NCI-H2107 (cell line): ENCODE measurements at regions not wholly inside any gene's neighbourhood (a gene's known extent, or its start where the extent isn't known, plus 50 kb on each side); places are given as distances from the start of the nearest gene placed in this dataset.
"Not testable (repeated sequence)": the region's sequence is repeated elsewhere in the genome, so short reads cannot be mapped to it uniquely, and the experiment has no call there.

ENCODE experiments used
- DNase-seq: peaks from one replicate; lab custom pipeline; 2025; lab: John Stamatoyannopoulos, UW

DNA sequence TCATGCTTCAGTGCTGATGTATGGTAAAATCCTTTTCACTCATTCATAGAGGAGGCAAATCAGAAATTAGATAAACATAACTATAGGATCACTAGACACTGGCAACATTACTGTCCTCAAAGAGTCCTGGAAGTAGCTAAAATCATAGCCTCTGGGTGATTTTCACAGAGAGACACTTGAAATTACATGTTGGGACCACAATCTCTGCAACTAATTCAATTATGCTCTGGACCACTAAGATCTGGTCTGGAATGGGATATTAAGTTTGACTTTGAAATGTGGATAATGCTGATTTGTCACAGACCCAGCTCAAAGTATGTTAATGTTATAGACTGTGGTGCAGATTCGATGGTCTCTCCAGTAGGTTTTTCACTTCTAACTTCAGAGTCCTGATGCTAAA, 214.6 kb upstream of the CCNH start:
- DNase-seq, result no peak

DNA sequence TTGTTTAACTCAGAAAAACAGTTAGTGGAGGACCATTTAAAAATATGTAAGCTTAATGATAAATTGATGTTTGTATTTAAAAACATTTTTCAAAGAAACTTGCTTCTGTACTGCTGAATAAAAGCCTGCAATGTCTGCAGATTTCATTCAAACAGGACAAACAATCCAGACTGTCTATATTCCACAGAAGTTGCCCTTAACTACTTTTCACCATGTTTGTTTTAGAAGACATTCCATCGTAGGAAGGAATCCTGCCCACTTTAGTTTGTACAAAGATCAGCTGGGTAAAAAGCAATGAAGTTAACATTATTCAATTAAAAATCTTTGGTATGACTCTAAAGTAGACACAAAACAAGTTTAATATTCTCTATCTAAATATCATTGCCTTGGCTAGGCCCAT, 195.7 kb upstream of the CCNH start:
- no peak for DNase-seq

DNA sequence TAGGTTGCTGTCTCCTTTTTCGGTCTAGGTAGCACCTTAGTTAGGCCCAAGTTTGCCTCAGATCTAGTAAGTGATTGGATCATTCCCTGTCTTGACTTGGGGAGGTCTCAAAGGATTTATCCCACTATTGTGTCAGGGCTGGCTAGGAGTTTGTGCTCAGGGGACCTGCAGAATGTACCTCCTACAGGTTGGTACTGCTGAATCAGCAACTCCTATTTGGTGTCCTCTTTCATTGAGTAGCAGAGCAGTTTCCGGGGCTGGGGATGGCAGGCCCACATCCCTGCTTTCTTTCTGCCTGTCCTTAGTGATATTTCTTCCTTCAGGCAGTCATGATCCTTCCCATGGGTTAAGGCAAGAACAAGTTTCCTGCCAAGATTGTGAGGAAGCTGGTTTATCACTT, 192.9 kb upstream of the CCNH start:
- no peak for DNase-seq

DNA sequence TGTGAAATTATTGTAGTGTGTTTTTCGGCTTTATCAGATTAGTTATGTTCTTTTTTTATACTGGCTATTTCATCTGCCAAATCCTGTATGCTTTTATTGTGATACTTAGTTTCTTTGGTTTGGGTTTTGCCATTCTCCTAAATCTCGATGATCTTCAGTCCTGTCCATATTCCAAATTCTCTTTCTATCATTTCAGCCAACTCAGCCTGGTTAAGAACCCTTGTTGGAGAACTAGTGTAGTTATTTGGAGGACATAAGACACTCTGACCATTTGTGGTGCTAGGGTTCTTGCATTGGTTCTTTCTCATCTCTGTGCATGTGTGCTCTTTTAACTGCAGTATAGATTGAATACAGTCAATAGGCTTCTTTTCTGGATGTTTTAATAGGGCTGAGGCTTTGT, 187.0 kb upstream of the CCNH start:
- no peak for DNase-seq

DNA sequence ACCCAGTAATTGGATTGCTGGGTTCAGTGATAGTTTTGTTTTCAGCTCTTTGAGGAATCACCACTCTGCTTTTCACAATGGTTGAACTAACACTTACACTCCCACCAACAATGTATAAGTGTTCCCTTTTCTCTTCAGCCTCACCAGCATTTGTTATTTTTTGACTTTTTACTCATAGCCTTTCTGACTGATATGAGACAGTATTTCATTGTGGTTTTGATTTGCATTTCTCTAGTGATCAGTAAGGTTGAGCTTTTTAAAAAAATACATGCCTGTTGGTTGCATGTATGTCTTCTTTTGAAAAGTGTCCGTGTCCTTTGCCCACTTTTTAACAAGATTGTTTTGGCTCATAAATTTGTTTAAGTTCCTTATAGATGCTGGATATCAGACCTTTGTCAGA, 185.7 kb upstream of the CCNH start:
- no peak for DNase-seq

DNA sequence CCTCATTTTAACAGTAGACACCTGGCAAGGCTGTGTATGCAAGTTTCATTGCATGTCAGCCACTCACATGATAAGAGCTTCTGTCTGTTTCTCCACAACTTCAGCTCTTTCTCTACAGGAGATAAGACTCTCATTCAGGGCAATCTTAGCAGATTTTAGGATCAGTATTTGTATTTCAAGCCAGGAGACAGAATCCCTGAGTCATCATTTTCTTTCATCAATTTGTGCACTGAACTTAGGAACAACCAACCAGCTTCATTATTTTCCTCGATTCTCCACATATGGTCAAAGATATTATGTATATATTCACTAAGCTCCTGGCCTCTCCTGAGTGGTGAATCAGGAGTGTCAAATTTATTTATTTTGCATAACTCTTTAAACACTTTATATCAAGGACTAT, 181.8 kb upstream of the CCNH start:
- DNase-seq, result no peak

DNA sequence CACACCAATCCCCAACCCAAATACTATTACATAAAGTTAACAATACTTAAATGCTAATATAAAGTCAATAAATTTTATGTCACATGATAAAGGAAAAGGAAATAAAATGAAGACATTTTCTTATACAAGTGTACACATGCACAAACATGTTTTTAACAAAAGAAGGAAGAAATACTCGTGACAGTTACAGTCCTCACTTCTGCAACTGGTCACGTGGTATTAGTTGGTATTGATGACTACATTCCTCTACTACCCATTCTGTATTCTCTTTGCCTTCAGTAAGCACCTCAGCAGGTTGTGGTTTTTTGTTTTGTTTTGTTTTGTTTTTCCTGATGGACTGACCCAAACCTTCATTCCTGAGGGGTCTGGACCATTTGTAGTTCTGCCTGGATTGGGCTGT, 176.9 kb upstream of the CCNH start:
- no peak for DNase-seq

DNA sequence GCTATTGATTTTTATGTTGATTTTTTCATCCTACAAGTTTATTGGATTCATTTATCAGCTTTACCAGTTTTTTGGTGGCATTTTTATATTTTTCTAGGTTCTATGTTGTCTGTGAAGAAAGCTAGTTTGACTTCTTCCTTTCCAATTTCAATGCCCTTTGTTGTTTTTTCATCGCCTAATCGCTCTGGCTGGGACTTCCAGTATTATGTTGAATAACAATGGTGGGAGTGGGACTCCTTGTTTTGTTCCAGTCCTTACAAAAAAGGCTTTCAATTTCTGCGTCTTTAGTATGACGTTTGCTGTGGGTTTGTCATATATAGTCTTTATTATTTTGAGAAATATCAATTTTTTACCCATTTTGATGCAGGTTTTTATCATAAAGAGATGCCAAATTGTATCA, 175.6 kb upstream of the CCNH start:
- DNase-seq, result no peak

DNA sequence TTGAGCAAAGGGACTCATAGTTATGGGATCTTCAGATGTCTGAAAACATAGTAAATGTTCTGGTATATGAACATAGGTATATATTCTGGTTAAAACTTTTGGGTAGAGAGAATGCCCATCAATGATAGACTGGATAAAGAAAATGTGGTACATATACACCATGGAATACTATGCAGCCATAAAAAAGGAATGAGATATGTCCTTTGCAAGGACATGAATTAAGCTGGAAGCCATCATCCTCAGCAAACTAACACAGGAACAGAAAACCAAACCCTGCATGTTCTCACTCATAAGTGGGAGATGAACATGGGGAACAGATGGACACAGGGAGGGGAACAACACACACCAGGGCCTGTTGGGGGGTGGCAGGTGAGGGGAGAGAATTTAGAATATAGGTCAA, 171.0 kb upstream of the CCNH start:
- not testable (repeated sequence) for DNase-seq

DNA sequence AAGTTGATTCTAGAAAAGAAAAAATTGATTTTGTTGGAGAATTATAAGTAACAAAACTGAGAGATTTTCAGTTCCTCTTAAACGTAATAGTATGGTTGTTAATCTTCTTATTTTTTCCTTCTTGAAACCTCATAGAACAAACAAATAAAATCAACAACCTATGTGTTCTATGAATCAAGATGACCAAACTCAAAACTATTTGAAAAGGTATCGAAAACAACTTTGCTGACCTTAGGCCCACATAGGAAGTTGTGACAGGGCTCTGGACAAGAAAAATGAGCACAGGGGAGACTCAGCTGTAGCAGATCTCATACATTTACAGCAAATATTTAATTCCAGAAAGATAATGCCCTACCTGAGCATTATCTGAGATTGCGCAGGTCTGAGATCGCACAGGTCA, 169.4 kb upstream of the CCNH start:
- no peak for DNase-seq

DNA sequence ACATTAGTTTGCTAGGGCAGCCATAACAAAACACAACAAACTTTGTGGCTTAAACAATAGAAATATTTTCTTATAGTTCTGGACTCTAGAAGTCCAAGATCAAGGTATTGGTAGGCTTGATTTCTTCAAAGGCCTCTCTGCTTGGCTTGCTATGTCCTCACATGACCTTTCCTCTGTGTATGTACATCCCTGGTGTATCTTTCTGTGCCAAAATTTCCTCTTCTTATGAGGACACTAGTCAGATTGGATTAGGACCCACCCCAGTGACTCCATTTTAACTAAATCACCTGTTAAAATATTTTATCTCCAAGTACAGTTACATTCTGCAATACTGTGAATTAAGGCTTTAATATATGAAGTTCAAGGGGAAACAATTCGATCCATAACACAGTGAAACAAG, 168.9 kb upstream of the CCNH start:
- DNase-seq, result no peak

DNA sequence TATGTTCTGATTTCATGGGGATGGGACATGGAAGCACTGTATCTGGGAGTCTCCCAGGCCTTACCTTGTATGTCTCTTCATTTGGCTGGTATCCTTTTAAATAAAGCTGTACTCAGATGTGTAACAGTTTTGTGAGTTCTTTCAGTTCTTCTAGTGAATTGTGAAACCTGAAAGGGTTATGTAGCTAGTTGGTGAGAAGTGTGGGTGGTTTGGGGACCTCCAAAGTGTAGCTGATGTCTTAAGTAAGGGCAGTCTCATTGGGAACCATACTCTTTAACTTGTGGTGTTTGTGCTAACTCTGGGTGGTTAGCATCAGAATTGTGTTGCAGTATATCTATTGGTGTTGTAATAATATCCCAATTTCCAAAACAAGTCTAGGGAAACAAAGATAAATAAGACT, 166.9 kb upstream of the CCNH start:
- no peak for DNase-seq

DNA sequence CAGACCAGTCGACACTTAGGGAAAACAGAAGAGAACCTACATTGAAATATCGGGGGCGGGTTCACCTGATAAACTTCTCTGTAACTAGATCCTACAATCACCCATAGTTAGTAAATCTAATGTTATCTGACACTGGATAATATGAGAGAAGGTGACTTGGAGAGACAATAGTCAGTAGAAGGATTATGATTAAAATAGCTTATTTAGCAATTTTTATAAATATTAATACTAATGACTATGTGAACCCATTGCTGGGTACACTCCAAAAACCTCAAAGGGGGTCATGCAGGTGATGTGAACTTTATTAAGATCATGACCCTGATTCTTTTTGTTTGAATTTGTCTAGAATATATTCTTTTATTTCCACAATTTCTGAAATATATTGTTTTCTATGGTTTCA, 164.1 kb upstream of the CCNH start:
- no peak for DNase-seq

DNA sequence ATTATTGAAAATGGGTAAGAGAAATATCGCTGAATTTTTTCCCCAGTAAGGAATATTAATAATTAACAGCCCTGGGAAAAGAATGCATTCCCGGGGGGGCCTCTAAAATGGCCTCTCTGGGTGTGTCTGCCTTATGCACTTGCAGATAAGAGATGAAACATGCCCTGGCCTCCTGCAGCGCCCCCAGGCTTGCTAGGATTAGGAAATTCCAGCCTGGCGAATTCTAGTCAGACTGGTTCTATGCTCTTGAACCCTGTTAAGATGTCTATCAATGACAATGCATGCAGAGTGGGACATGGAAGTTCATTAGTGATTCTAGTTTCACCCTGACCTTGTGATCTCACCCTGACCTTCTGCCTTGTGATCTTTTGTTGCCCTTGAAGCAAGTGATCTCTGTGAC, 163.6 kb upstream of the CCNH start:
- DNase-seq, result not testable (repeated sequence)

DNA sequence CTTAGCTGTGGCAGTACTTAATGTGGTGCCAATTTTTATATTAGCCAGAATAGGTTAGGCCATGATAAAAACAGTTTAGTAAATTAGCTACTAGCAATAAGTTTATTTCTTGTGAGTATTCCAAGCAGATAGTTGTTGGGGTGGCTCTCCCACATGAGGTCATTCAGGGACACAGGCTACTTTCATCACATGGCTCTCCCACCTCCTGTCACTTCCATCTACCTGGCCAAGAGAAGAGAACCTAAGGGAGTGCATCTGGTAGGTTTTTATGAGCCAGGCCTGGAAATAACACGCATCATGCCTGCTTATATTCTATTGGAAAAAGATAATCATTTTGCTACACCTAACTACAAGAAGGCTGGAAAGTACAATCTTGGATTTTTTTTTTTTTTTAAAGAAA, 161.4 kb upstream of the CCNH start:
- no peak for DNase-seq

DNA sequence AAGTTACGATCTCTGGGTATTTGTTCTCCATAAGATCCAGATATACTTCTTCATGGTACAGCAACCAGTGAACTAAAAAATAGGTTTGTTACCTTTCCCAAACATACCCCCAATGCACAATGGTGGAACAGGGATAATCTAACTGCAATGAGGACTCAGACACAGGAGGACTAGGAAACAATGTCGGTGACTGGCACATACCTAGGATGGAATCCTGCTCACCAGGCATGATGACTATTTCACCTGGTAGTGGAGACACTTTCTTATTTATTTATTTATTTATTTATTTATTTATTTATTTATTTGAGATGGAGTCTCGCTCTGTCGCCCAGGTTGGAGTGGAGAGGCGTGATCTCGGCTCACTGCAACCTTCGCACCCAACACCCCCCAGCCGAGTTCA, 159.9 kb upstream of the CCNH start:
- DNase-seq, result no peak

DNA sequence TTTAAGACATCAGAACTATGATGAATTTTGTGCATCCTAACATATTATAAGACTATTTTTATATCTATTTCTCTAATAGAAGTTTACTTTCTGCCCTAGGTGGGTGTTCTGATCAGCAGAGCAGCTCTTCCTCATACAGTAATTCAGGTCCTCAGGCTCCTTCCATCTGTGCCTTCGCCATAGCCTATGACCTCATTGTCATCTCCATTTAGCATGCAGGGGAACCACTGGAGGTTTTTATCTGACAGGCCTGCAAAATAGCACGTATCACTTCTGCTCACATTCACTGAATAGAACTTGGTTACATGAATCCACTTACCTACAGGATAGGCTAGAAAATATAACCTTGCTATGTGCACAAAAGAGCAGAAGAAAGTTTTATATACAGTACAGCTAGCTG, 159.4 kb upstream of the CCNH start:
- no peak for DNase-seq

DNA sequence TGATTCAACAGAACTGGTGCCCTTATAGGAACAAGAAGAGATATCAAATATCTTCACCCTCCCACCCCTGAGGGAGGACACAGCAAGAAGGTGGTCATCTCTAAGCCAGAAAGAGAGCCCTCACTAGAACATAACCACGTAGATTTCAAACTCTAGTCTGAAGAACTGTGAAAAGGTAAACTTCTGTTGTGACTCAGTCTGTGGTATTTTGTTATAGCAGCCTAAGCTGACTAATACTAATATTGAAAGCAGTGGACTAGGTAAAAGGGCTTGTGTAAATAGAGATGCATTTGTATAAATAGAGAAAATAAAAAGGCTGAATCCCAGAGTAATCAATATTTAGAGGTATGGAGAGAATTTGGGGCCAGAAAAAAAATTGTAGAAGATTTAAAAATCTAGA, 157.6 kb upstream of the CCNH start:
- DNase-seq, result no peak

DNA sequence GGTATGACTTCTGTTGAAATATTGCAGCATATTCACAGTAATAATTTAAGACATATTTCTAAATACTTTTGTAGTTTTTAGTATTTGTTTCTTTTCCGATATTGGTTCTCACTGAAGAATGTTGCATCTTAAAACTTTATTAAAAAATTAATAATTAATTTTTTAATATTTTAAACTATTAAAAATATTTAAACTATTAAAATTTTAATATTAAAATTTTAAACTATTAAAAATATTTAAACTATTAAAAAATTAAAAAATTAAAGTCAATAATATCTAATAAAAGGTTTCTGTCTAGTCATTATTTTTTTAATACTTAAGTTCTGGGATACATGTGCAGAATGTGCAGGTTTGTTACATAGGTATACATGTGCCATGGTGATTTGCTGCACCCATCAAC, 149.3 kb upstream of the CCNH start:
- no peak for DNase-seq

DNA sequence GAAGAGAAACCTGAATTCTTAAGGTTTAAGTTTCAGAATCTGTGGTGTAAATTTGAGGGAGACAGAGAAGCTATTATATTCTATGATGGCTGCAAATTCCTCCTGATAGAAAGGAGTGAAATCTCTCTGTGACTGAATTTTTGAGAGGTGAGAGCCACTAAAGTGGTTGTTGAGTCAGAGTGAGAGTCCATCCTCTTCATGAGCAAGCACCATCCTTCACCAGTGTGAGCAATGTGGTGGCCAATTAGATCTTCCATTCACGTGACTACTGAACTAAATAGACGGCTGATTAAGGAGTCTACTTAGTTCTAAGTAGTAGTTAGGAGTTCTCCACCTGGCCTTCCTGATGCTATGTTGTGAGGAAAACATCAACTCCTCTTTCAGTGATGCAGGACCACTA, 147.8 kb upstream of the CCNH start:
- no peak for DNase-seq

DNA sequence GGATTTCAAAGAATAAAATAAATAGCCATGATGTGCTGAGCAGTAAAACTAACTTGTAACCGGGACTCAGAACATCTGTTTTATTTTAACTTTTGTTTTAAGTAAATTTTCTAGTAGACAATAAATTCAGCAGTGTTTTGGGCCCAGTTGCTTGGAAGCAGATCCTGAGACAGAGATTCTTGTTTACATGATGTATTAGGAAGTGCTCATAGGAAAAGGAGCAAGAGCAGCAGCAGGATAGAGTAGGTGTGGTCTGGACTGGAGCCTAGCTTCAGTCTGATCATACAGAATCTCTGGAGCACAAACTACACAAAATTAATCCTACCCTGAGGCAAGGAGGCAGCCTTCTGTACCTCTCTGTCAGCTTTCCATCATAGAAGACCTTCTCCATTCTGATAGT, 139.2 kb upstream of the CCNH start:
- no peak for DNase-seq

DNA sequence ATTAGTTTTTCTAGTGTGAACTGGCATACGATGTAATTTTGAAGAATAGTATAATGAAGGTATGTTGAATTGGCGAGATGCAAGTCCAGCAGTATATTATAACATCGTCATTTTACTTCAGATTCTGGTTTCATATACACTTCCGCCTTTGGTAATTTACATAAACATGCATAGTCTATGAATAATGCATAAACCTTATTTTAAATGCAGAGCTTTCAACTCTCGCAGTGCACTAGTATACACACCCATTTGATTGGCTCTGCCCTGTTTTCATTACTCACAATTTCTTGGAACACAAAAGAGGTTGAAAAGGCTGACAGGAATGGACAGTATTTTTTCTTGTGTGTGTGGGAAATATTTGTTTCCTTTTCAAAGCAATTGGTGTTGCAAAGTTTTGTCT, 128.9 kb upstream of the CCNH start:
- no peak for DNase-seq

DNA sequence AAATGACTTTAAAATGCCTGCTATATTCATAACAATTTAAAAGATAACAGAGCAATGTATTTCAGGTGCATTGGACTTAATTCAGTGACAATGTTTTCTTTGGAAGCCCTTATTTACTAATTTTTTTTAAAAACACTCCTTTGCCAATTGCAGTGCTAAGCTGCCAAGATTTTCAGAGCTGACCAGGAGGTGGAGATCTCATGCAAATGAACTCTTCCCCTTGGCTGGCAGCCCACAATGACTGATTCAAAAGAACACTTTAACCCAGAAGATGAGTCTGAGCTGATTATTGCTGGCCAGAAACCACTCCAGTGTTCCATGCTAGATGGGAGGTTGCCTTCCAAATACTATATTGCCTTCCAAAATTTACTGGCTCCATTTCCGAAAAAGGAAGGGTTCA, 128.3 kb upstream of the CCNH start:
- no peak for DNase-seq

DNA sequence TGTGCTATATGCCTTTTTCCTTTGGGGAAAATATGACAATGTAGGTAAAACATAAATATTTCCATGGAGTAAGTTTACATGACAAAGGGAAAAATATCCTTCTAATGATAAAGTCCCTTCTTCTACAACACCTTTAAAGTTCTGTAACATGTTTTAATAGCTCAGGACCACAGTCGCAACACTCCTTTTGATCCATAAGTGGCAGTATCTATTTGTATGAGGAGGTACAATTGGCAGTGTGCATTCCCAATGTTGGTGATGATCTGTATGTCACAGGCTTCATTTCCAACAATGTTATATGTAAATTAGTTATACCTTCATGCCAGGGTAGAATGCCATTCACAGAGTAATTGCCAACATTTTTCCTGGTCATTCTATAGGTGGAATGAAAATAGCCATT, 127.1 kb upstream of the CCNH start:
- no peak for DNase-seq

DNA sequence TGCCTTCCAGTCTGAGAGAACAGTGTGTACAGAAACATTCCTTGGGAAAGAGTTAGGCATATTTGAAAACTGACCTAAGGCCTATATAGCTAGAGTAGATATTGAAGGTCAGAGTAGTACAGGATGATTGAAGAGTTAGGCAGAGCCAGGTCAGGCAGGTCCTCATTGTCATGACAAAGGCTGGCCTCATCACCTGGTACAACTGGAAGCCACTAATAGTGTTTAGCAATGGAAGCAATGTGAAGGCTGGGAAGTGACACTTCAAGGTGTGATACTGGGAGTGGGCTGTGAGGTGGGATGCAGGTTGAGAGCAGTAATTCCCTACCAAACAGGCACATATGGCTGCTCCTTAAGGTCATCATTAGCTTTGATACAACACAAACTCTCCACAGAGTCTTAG, 123.6 kb upstream of the CCNH start:
- no peak for DNase-seq

DNA sequence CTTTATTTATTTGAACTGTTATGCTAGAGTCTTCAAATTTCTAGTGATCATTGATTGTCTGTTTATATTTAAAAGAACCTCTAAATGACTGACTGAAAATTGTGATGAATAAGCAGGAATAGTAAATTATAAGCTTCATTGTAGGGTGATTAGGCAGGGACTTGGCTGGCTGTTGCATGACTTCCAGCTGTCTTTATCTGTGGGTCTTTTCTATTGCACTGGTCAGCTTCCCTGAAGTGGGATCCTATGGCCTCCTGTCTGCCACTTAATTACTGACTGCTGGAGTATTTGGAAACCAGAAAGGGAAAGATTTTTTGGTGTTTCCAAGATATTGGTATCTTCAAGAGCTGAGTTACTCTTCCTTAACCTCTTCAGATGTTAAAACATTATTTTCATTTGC, 123.0 kb upstream of the CCNH start:
- no peak for DNase-seq
